ENCODE measurements at regions not wholly inside any gene's neighbourhood (a gene's known extent, or its start where the extent isn't known, plus 50 kb on each side); places are given as distances from the start of the nearest gene placed in this dataset.

DNA sequence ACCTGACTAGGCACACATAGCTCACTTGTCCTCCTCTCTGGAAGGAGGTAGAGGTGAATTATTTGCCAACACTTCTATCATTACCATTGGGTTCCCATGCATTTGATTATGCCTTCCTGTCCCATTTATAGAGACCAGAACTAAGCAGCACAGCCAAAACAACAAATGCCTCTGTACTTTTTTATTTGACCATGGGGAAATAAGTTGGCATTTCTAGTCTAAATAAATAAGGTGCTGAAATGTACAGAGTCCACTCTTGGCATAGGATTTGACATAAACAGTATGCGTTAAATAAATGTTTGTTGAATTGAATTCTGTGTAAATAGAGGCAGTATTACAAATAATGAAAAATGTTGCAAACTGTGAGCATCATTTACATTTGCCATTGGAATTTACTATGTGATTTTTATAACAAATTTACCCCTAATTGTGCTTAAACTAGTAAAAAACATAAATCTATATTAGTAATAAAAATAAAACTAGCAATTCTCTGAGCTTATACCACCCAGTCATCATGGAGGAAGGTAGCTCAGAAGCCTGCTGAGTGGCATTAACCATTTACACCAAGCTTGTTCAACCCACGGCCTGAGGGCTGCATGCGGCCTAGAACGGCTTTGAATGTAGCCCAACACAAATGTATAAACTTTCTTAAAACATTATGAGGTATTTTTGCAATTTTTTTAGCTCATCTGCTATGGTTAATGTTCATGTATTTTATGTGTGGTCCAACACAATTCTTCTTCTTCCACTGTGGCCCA, 367.8 kb downstream of the FIGN start:
- DNase-seq: no peak

DNA sequence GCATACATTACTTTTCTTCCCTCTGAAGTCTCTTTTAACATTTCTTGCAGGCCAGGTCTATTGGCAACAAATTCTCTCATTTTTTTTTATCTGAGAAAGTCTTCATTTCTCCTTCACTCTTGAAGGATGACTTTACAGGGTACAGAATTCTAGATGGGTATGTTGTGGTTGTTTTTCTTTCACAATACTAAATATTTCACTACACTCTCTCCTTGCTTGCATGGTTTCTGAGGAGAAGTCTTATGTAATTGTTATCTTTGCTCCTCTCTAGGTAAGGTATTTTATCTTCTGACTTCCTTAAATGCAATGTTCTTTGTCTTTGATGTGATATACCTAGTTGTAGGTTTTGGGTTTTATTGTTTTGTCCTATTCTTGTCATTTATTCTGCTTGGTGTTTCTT, 371.1 kb downstream of the FIGN start:
- no peak for DNase-seq

DNA sequence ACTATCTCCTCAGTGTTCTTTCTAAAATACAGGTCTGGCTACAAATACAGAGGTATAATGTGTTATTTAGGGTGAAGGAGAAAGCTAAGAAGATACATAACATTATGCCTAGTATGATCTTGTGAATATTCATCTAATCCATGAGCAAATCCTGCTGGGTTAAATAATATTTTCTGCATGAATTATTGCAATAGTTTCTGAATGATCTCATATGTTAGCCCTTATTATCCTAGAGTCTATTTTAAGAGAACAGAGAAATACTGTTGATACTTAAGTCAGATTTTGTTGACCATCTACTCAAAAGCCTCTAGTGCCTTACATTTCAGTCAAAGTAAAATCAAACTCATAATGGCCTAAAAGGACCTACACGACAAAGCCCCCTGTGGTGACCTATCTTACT, 382.3 kb downstream of the FIGN start:
- DNase-seq: no peak

DNA sequence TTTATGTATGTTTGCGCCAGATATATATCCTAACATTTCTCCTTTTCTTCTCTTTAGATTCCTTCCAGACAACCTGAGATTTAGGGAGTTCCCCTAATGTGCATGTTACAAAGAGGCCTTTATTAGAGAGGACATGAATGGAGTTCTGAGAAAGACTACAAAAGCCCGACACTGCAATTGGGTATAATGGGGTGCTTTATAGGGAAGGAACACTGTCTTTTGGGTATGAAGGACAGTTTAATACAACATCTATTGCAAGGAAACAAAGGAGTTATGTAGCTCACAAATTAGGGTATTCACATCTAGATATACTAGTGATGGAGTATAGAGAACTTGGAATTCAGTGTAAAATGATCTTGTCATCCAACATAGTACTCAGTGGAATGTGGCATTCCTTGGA, 383.8 kb downstream of the FIGN start:
- DNase-seq: no peak

DNA sequence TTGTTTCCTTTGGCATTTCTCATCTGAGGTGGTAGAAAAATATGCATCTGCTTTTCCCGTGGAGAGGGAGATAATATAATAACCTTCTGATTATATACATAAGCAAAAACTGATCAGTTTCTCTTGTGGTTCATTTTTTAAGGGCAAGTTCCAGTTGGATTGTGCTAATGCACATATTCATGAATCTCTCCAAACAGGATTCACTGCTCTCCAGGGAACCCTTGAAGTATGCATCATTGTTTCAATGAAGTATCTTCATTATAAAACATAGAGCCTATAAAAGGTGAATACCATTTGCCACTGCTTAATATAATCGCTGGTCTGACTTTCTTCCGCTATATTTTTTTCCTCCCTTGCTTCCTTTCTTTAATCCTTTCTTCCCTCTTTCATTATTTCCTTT, 384.7 kb downstream of the FIGN start:
- no peak for DNase-seq

DNA sequence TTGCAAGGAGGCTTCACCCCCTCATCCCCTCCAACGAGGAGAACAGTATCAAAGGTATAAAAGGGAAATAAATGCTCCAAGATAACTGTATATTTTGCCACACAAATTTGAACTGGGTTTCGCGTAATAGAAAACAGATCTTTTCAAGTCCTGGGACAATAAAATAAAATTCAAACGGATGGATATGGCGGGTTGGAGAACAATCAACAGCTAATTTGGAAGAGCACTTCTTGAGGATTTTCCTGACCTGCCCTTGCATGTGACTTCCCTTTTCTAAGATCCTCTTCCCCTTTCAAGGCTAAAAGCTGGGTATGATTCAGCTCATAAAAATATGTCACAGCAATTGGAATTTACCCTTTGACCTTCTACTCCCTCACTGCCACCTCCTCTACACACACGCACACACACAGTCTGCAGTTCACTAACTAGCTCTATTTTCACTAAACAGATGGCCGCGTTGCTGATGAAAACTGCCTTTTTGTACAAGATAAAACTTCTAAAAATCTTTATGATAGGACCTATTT, 386.9 kb downstream of the FIGN start:
- no peak for DNase-seq

DNA sequence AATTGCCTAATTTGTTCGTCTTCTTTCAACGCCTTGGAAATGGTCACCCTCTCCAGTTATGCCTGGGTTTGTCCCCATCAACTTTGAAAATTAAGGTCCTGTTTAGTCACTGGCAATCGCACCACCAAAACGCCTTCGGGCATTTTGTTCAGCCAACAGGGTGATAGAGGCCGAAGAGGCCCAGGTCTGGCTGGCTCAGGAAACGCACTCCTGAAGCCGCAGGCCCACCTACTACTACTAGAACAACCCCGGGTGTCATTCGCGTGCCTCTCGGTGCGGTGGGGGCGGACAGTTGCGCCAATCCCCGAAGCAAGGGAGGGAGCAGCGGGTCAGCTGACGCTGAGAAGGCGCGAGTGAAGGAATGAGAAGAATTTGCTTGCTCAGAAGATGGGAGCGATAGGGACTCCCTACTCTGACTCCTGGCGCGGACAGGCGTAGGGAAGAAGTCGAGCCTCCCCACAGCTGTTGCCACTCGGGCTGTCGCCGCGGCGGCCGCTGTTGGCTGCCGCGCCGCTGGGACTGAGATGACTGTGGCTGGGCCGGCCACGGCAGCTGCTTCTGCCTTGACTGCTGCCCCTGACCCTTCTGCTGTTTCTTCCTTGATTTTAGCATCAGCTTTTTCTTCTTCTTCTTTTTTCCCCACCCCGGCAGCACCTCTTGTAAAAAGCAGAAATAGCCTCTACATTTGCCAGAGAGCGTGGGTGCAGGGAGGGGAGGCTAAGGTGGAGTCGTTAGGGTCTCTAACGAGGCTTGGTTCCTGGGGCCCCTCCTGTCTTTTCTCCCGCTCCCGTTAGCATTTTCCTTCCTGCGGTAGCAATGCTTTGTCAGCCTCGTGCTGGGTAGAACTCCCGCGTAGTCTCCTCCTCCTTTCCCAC, 387.6 kb downstream of the FIGN start:
- DNase-seq: no peak

DNA sequence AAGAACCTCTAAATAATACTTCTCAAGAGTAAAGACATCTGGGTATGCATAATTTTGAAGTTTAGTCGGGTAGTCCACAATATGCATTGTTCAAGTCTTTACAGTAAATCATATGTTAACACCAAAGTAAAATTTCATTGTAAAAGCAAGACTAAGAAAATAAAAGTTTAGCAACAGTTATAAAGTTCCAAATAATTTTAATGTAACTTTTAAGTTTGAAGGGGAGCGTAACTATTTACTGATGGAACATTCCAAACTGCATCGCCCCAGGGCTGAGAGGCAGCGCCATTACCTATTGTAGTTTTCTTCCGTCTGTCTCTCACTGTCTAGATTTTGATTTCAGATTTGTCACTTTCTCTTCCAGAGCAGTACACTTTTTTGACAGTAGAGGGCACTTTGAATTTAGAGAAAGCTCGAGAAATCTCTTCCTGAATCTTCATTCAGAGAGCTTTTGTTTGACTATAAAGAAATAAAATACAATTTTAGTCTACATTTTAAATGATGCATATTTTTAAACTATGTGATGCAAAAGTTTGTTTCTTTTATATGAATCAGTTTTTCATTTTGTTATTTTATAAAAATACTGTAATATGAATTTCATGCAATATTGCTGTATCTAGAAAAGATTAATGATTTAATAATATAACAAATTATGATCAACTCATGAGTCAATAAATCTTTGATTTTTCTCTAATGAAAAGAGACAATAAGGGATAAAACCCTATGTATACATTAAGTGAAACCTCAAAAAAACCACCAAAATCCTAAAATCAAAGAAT, 389.8 kb downstream of the FIGN start:
- DNase-seq: peak; percentile 43

DNA sequence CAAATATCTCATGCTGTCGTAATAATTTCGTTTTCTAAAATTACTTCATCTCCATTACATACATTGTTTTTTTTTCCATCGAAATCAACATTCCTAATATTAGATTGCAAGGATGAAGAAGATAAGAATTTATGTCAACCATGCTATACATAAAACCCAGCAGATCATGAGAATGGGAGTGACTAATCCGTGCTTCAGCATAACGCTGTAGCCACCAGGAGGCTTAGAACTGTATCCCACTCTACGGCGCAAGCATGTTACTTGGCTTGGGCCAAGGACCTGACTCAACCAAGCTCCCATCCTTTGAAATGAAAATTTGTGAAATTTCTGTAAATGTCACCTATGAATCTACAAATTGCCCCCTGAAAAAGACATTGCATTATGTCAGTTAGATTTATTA, 392.5 kb downstream of the FIGN start:
- DNase-seq: no peak

DNA sequence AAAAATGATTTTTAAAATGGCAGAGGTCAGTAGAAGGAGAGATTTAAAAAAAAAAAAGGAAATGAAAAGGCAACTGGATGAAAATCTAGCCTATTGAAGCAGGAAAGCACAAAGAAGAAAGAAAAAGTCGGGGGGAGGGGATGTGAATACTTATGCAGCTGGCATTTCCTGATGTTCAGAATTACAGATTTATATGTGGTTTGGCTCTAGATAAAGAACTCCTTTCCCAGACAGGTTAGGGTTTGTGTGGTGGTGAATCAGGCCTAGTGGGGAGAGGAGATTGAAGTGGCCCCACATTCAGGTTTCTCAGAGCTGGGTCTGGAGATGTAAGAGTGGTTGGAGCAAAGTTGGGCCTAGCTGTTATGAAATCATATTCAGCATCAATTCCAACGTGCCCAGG, 394.4 kb downstream of the FIGN start:
- DNase-seq: no peak

DNA sequence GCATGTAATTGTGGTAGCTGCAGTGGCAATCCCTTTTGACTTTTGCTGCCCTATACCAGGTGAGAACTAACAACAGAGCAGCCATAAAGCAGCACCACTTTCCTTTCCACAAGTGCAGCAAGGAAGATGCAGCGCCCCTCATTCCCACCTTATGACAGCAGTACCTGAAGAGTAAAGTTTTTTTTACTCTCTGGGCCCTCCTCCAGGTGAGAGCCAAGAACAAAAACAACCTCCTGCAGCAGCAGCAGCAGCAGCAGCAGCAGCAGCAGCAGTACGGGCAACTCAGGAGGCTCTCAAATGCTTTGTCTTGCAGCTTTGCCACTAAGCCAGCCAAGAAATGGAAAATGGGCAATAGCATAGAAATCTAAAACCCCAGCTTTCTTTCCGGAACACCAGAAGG, 397.5 kb downstream of the FIGN start:
- DNase-seq: no peak

DNA sequence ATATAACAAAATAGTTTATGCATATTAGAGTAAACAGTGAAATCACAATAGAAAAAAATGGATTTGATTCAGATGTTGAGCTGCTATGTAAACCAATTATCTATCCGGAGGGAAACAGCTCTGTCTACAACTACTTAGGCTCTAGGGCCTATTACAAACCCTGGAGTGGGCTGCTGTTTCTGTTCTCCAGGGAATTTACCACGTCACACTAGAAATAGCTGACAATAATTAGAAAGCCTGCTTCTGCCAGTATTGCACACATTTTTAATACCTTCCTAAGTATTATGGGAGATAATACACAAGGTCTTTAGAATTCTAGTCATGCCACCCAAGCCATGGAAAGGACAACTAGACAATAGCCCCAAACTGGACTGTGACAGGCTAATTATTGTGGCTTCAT, 411.1 kb downstream of the FIGN start:
- DNase-seq: no peak

DNA sequence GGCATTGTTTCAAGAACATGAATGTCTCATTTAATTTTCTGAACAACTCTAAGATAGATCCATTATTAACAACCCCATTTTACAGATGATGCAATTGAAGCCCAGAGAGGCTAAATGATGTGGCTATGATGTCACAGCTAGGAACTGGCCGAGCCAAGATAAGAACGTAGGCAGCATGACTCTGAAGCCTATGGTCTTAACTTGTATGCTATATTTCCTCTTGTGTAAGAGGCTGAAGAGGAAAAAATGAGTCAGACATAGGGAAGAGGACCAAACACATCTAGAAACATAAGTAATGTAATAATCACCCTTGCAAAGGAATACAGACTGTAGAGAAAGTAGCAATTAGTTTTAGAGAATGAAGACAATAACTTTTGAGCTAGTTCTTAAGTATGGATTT, 416.8 kb downstream of the FIGN start:
- DNase-seq: no peak

DNA sequence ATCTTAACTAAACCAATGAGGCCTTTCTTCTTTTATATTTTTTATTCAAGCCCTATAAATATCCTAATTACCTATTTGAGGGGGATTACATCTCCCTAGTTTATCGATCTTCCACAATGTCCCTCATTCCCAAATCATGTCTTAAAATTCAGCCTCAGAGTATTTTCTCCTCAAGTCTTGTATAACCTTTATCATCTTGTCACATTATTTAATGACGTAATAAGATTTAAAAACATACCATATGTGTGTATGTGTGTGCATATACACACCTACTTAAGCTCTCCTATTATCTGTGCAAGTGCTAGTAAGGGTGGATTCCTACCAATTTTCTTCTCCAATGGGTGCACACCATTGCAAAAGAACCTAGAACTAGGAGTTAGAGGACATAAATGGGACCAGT, 421.1 kb downstream of the FIGN start:
- DNase-seq: no peak

DNA sequence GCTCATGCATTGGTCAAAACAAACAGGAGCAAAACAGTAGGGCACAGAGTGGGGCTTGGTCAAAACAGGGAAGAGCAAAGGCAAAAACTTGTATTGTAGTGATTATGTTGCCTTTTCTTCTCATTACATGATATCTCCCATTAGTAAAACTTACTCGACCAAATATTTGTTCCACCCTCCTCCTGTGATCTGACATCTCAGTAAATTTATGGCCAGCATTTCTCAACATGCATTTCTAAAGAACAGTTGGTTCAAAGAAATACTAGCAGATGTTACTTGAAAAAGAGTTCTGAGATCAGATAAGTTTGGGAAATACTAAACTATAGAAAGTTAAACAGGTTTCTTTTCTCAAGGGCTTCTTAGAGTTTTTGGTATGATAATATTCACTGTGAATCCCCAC, 423.1 kb downstream of the FIGN start:
- no peak for DNase-seq

DNA sequence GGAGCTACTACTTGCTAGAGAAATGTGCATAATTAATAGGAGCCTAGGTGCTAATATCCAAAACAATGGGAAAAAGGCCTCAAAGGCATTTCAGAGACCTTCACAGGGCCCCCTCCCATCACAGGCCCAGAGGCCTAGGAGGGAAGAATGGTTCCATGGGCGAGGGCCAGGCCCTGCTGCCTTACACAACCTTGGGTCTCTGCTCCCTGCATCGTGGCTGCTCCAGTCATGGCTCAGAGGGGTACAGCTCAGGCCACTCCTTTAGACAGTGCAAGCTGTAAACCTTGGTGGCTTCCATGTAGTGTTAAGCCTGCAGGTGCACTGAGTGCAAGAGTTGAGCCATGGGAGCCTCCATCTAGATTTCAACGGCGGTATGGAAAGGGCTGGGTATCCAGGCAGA, 429.2 kb downstream of the FIGN start:
- DNase-seq: no peak

DNA sequence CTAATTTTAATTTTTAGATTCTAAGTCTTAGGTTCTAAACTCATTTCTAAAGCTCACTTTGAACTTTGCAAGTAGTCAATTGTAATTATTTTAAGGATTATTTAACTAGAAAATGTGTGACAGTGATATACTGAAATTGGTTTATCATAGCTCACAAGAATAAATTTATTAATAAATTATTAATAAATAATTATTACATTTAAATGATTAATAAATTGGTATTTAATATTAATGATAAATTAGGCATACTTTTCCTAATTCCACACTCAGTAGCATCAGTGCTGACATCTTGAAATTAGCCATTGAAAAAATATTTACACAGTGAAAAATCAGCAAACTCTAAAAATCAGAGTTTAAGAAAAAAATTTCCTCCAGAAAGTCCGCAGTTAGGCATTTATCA, 433.7 kb downstream of the FIGN start:
- no peak for DNase-seq

DNA sequence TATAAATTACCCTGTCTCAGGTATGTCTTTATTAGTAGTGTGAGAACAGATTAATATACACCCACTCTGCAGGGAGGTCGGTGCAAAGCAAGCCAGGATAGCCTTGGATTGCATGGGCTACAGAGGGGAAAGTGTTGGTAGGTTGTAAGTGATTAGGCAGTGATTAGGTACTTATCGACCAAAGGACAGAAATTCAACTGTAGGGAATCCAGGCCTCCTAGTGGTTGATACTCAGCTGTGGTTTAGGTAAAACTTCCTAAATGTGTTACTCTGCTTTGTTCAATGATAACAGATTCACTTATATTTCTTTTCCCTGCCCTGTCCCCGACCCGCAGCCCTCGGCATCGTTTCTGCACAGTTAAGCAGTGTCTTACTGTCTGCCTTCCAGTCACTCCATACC, 444.0 kb downstream of the FIGN start:
- no peak for DNase-seq

DNA sequence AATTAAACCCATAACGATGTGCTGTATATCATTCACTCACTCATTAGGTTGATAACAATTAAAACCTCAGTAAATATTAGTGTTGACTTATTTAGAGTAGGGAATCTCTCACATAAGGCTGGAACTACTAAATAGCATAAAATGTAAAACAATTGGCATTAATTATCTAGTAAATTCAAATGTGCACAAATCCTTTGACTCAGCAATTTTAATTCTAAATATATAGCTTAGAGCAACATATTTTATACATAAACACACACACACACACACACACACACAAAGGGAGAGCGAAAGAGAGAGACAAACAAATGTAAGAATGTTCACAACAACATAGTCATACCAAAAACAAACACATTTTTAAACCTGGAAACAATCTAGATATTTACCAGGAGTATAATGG, 443.1 kb upstream of the KCNH7 start:
- DNase-seq: no peak

DNA sequence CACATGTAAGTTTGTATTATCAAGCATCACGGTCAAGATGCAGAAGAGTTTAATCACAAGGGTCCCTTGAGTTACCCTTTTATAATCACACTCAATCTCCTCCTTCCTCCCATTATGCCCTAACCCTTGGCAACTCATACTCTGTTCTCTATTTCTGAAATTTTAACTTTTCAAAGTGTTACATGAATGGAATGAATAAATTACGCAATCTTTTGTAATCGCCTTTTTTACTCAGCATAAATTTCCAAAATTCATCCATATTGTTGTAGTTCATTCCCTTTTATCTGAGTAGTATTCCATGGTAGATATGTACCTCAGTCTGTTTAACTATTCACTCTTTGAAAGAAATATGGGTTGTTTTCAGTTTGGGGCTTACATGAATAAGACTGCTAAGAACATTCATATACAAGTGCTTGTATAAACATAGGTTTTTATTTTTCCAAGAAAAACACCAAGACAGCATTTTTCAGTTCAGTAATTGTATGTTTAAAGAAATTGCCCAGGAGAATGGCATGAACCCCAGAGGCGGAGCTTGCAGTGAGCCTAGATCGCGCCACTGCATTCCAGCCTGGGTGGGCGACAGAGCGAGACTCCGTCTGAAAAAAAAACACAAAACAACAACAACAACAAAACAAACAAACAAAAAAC, 430.9 kb upstream of the KCNH7 start:
- no peak for DNase-seq

DNA sequence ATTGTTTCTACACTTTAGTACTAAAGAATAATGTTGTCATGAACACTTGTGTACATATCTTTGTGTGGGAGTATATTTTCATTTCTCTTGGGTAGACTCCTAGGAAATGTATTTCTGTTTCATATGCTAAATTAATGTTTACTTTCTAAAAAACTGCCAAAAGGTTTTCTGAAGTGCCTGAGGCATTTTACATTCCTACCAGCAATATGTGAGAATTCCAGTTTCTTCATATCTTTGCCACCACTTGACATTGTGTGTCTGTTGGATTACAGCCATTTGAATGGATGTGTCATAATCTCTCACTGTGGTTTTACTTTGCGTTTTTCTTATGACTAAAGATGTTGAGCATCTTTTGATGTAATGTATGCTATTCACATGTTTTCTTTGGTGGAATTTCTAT, 428.2 kb upstream of the KCNH7 start:
- no peak for DNase-seq

DNA sequence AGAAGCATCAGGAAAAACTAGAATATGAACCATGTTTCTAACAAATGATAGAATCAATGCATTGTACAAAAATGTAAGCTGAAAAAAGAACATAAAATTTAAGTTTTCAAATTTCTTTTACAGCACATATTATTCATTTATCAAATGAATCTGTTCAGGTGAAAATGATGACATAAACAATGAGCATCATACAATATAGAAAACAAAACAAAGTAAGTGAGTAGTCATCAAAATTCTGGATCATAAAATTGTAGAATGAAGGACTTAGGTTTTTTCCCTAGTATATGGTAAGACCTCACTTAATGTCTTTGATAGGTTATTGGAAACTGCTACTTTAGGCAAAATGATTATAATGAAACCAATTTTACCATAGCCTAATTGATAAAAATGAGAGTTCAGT, 427.0 kb upstream of the KCNH7 start:
- DNase-seq: no peak

DNA sequence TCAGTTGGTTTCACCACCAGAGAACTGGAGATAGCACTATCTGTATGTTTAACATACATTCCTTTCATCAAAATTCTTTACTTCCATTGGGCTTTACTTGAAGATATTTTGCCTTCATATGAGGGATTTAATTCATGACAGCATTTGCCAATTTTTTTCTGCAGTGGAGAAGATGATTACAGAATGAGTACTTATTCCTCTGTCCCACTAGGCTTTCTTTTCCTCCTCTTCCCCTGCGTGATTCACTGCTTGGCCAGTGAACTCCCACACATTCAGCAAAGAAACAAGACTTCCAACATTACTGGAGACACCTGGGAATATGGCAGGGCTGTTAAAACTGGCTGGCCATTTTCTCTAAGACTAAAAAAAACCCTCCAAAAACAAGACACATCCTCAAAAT, 425.8 kb upstream of the KCNH7 start:
- no peak for DNase-seq

All from activated CD4-positive, alpha-beta T cell treated with anti-CD3 and anti-CD28 coated beads, Interleukin-10, Interleukin-2, amounts not matched to agents 100 ng/mL and 50 ng/mL, durations not matched to agents 16 hours and 8 hours (primary cell).